MM.1S (cell line): ENCODE measurements at regions not wholly inside any gene's neighbourhood (a gene's known extent, or its start where the extent isn't known, plus 50 kb on each side); places are given as distances from the start of the nearest gene placed in this dataset.

ENCODE experiments used
- DNase-seq: peaks from one replicate; pipeline ENCODE4 v3.0.0-alpha.2; 2015
- H2AFZ ChIP-seq: fragments of 300-600 bp; sonication (generic); 2 replicates; pipeline ENCODE4 v1.6.0; 2016; ENCODE audit warnings: antibody characterized with exemption, low read length
- H3F3A ChIP-seq: fragments of 300-600 bp; sonication (generic); 2 replicates; pipeline ENCODE4 v1.6.1; 2016; ENCODE audit warnings: mild to moderate bottlenecking, antibody characterized with exemption, low read length, moderate library complexity, mixed read lengths; ENCODE audit not compliant: insufficient read depth
- H3K27ac ChIP-seq: fragments of 300-600 bp; sonication (generic); 2 replicates; pipeline ENCODE4 v1.5.1; 2016; ENCODE audit warnings: mild to moderate bottlenecking, low read length
- H3K27me3 ChIP-seq: fragments of 300-600 bp; sonication (generic); replicated peaks from 2 replicates; pipeline ENCODE4 v1.6.0; 2016; ENCODE audit warnings: low read length; ENCODE audit not compliant: insufficient read depth
- H3K36me3 ChIP-seq: fragments of 300-600 bp; sonication (generic); replicated peaks from 2 replicates; pipeline ENCODE4 v1.6.1; 2016; ENCODE audit warnings: mild to moderate bottlenecking, low read length, mixed read lengths; ENCODE audit not compliant: insufficient read depth
- H3K4me1 ChIP-seq: fragments of 300-600 bp; sonication (generic); 2 replicates; pipeline ENCODE4 v1.6.1; 2016; ENCODE audit warnings: low read length, mixed read lengths
- H3K4me2 ChIP-seq: fragments of 300-600 bp; sonication (generic); 2 replicates; pipeline ENCODE4 v1.6.0; 2016; ENCODE audit warnings: low read depth, low read length
- H3K4me3 ChIP-seq: fragments of 300-600 bp; sonication (generic); 2 replicates; pipeline ENCODE4 v1.5.1; 2016; ENCODE audit warnings: low read length, mixed read lengths
- H3K79me2 ChIP-seq: fragments of 300-600 bp; sonication (generic); 2 replicates; pipeline ENCODE4 v1.6.1; 2016; ENCODE audit warnings: mixed run types, low read length, mixed read lengths
- H3K9ac ChIP-seq: fragments of 300-600 bp; sonication (generic); 2 replicates; pipeline ENCODE4 v1.6.1; 2016; ENCODE audit warnings: low read length, mixed read lengths
- H3K9me2 ChIP-seq: fragments of 300-600 bp; sonication (generic); replicated peaks from 2 replicates; pipeline ENCODE4 v1.6.1; 2016; ENCODE audit warnings: mild to moderate bottlenecking, low read length, mixed read lengths; ENCODE audit not compliant: insufficient read depth
- H3K9me3 ChIP-seq: fragments of 300-600 bp; sonication (generic); replicated peaks from 2 replicates; pipeline ENCODE4 v1.6.1; 2016; ENCODE audit warnings: mild to moderate bottlenecking, low read length, mixed read lengths; ENCODE audit not compliant: insufficient read depth
- H4K20me1 ChIP-seq: fragments of 300-600 bp; sonication (generic); 2 replicates; pipeline ENCODE4 v1.6.1; 2016; ENCODE audit warnings: mild to moderate bottlenecking, low read length, moderate library complexity, mixed read lengths; ENCODE audit not compliant: insufficient read depth
- EZH2 ChIP-seq: fragments of 300-600 bp; sonication (generic); optimal IDR thresholded peaks from 2 replicates; pipeline ENCODE3; 2017; ENCODE audit warnings: low read depth, mild to moderate bottlenecking, antibody characterized with exemption, low read length, mixed read lengths
- EZH2phosphoT487 ChIP-seq: fragments of 300-600 bp; sonication (generic); IDR thresholded peaks from 2 replicates; pipeline ENCODE4 v1.6.1; 2018; ENCODE audit warnings: antibody characterized with exemption, low read length
- TF ChIP-seq, protein P1 (sequence below): fragments of 300-600 bp; sonication (generic); IDR thresholded peaks from 2 replicates; pipeline ENCODE4 v1.5.1; 2016; ENCODE audit warnings: antibody characterized with exemption, low read length, mixed read lengths

DNA sequence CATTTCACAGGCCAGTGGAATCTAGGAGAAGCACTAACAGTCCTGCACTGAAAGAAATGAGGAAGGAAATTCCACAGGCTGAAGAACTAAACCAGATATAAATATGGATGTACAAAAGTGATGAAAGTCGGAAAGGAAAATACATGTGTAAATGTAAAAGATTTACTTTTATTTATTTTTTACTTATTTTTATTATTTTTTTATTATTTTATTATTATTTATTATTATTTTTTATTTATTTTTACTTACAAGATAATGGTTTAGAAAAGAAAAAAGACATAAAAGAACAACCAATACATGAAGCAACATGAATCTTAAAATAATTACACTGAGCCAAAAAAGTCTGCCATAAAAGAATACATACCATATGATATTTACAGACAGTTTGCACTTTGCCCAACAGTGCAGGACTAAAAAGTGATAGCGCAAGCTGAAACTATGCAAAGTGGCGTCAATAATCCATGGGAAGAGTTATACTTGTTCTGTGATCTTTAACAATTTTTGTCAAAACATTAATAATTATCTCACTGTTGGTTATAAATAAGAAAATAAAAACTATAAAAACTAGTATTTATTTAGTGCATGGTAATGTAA lies 317.8 kb upstream of the MKI67 start:
- Histone ChIP-seq H3K4me2 (no peak overlapping the region), H3K9me2 (no peaks in the 10 kb centered on the region), H3K27ac (no peak overlapping the region), H3K4me3 (no peak overlapping the region), H2AFZ (no peak overlapping the region), H3F3A (no peaks in the 10 kb centered on the region), H3K9me3 (no peaks in the 10 kb centered on the region), H3K36me3 (no peaks in the 10 kb centered on the region), H3K27me3 (no peaks in the 10 kb centered on the region), H3K4me1 (no peaks in the 10 kb centered on the region), H4K20me1 (no peaks in the 10 kb centered on the region), H3K9ac (no peak overlapping the region), H3K79me2 (no peaks in the 10 kb centered on the region)
- TF ChIP-seq EZH2 (no peak), EZH2phosphoT487 (no peak)
- TF ChIP-seq, protein P1, sequence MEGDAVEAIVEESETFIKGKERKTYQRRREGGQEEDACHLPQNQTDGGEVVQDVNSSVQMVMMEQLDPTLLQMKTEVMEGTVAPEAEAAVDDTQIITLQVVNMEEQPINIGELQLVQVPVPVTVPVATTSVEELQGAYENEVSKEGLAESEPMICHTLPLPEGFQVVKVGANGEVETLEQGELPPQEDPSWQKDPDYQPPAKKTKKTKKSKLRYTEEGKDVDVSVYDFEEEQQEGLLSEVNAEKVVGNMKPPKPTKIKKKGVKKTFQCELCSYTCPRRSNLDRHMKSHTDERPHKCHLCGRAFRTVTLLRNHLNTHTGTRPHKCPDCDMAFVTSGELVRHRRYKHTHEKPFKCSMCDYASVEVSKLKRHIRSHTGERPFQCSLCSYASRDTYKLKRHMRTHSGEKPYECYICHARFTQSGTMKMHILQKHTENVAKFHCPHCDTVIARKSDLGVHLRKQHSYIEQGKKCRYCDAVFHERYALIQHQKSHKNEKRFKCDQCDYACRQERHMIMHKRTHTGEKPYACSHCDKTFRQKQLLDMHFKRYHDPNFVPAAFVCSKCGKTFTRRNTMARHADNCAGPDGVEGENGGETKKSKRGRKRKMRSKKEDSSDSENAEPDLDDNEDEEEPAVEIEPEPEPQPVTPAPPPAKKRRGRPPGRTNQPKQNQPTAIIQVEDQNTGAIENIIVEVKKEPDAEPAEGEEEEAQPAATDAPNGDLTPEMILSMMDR, result no peak
- no peak for DNase-seq

DNA sequence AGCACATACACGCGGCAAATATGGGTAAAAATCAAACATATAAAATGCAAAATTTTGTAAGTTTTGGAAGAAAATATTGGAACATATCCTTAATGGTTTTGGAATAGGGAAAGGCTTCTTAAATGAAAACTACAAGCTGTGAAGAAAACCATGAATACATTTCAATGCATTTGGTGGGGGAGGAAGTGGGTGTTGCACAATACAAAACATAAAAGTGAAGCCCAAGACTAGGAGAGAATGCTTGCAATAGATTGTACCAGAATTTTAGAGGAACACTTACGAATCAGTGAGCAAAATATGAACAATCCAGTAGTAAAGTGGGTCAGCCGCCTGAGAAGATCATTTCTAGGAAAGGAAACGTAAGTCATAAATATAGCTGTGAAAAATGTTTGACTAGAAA lies 322.6 kb upstream of the MKI67 start:
- H3K4me2 ChIP-seq, result no peak overlapping the region
- H4K20me1 ChIP-seq, result no peaks in the 10 kb centered on the region
- no peak overlapping the region for H3K4me3 ChIP-seq
- H3K27ac ChIP-seq, result no peak overlapping the region
- H3K9me3 ChIP-seq, result no peaks in the 10 kb centered on the region
- no peaks in the 10 kb centered on the region for H3K9me2 ChIP-seq
- no peaks in the 10 kb centered on the region for H3K27me3 ChIP-seq
- H3K36me3 ChIP-seq, result no peaks in the 10 kb centered on the region
- H3K79me2 ChIP-seq, result no peaks in the 10 kb centered on the region
- no peaks in the 10 kb centered on the region for H3K4me1 ChIP-seq
- H3F3A ChIP-seq, result no peaks in the 10 kb centered on the region
- H3K9ac ChIP-seq, result no peak overlapping the region
- TF ChIP-seq EZH2phosphoT487 (no peak), EZH2 (no peak)
- TF ChIP-seq, protein P1, result no peak
- no peak for DNase-seq
- H2AFZ ChIP-seq, result no peak overlapping the region

DNA sequence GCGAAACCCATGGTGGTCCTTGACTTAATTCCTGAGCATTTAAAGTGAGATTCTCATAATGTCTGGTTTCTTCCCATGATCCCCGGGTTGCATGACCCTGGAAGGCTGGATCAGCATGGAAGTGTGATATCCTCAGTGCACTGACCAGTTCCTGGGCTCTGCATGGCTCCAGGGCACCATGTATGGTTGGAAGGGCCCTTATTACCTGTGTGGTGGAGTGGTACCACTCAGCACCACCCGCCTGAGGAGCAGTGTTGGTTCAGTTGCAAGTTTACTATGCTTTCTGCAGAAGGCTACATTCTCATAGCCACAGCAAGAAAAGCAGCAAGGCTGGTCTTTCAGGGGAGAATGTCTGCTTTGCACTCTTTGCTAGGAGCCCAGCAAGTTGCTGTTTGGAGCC lies 325.7 kb upstream of the MKI67 start:
- H3K79me2 ChIP-seq, result no peaks in the 10 kb centered on the region
- DNase-seq, result no peak
- H3F3A ChIP-seq, result no peaks in the 10 kb centered on the region
- H4K20me1 ChIP-seq, result no peaks in the 10 kb centered on the region
- H3K9me2 ChIP-seq, result no peaks in the 10 kb centered on the region
- no peaks in the 10 kb centered on the region for H3K36me3 ChIP-seq
- no peak overlapping the region for H3K27ac ChIP-seq
- H3K4me1 ChIP-seq, result no peaks in the 10 kb centered on the region
- no peaks in the 10 kb centered on the region for H3K27me3 ChIP-seq
- TF ChIP-seq, protein P1, result no peak
- TF ChIP-seq EZH2phosphoT487, result no peak
- H3K4me2 ChIP-seq, result no peak overlapping the region
- H3K9ac ChIP-seq, result no peak overlapping the region
- no peaks in the 10 kb centered on the region for H3K9me3 ChIP-seq
- no peak overlapping the region for H3K4me3 ChIP-seq
- H2AFZ ChIP-seq, result no peak overlapping the region
